Retinal pigment epithelial cell (primary cell): ENCODE measurements at regions not wholly inside any gene's neighbourhood (a gene's known extent, or its start where the extent isn't known, plus 50 kb on each side); places are given as distances from the start of the nearest gene placed in this dataset.

Experiments used
- DNase-seq: peaks from one replicate; pipeline ENCODE4 v3.0.0-alpha.2; 2010; ENCODE audit warnings: low read depth
- H3K4me3 ChIP-seq: 2 replicates; pipeline ENCODE4 v1.5.1; 2011; ENCODE audit warnings: mild to moderate bottlenecking, low read length, control low read depth, moderate library complexity
- TF ChIP-seq, protein P1 (sequence below): conservative IDR thresholded peaks from 2 replicates; pipeline ENCODE4 v1.5.1; 2011; ENCODE audit warnings: low read depth, low read length, control low read depth, inconsistent platforms

DNA sequence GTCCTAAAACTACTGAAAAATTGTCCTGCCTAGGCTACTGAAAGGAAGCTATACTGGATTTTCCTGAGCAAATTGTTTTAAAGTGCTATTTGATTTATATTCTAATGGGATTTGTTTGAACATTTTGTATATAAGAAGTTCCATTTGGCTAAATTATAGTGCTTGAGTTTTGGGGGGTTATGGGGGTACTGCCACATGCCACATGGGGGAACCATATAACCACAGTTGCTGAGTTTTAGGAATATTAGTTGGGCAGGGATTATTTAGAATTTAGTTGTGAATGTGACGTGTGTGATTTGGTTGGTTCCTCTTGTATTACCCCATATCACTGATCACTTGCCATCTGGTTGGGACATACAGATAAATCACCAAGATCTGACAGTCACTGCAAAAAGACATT is 224.5 kb upstream of the TAPT1 start:
- no peak for DNase-seq
- TF ChIP-seq, protein P1, sequence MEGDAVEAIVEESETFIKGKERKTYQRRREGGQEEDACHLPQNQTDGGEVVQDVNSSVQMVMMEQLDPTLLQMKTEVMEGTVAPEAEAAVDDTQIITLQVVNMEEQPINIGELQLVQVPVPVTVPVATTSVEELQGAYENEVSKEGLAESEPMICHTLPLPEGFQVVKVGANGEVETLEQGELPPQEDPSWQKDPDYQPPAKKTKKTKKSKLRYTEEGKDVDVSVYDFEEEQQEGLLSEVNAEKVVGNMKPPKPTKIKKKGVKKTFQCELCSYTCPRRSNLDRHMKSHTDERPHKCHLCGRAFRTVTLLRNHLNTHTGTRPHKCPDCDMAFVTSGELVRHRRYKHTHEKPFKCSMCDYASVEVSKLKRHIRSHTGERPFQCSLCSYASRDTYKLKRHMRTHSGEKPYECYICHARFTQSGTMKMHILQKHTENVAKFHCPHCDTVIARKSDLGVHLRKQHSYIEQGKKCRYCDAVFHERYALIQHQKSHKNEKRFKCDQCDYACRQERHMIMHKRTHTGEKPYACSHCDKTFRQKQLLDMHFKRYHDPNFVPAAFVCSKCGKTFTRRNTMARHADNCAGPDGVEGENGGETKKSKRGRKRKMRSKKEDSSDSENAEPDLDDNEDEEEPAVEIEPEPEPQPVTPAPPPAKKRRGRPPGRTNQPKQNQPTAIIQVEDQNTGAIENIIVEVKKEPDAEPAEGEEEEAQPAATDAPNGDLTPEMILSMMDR: peak; percentile 35
- no peak overlapping the region for H3K4me3 ChIP-seq

GRCh38 chr4:16450031-16450430 is 223.8 kb upstream of the TAPT1 start:
- DNase-seq: no peak

GRCh38 chr4:16449406-16449805 is 223.1 kb upstream of the TAPT1 start:
- H3K4me3 ChIP-seq: no peak overlapping the region
- TF ChIP-seq, protein P1: no peak
- DNase-seq: no peak

More at GRCh38 chr4:16450031-16450430, 223.8 kb upstream of the TAPT1 start:
- TF ChIP-seq, protein P1: no peak
- H3K4me3 ChIP-seq: no peak overlapping the region

DNA sequence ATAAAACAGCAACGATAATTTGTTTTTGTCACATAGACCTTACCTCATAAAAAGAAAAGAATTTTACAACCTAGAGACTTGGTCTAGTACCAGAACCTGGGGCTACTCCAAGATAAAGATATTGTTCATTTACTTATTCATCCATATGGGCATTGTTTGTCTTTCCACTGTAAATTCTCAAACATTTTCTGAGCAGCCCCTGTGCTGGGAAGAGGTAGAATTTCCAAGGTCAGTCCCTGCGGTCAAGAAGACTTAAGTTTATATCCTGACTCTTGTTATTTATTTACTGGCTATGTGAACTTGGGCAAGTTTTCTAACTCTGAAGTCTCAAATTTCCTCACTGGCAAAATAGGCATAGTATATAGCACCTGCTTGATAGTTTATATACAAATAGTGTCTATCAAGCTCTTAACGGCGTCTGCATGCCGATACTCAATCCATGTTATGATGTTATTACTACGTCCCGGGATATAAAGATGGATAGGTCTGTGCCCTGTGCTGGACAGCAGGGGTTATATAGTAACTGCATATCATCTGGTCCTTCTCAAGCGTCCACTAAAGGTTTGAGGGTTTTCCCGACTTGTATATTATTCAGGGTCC is 222.1 kb upstream of the TAPT1 start:
- TF ChIP-seq, protein P1: no peak
- no peak for DNase-seq
- H3K4me3 ChIP-seq: no peak overlapping the region

DNA sequence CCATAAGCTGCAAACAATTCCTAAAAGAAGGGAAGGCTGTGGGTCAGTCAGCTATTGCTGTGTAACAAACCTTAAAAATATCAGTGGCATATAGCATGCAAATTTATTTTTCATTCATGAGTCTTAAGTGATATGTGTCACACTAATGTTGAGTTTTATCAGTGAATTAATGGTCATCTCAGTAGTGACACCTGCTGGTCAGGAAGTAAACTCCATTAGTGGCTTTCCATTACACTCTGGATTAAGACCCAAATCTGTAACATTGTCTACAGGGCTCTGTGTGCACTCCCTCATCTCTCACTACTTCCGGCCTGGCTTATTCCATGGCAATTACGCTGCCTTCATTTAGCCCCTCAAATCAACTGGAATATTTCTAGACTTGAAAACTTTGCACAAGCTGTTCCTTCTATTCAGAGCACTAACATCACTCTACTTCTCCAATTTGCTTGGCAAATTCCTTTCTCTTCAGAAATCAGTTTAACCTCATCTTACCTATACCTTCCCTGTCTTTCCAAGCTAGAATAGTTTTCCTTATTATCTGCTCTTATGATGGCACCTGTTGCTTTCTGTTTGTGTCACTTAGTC is 217.3 kb upstream of the TAPT1 start:
- no peak overlapping the region for H3K4me3 ChIP-seq
- TF ChIP-seq, protein P1: peak; percentile 72
- DNase-seq: no peak

GRCh38 chr4:16442296-16442695 is 216.0 kb upstream of the TAPT1 start:
- no peak for DNase-seq

More at GRCh38 chr4:16442296-16442695, 216.0 kb upstream of the TAPT1 start:
- H3K4me3 ChIP-seq: no peak overlapping the region
- TF ChIP-seq, protein P1: no peak
